Jurkat, Clone E6-1 (cell line): ENCODE measurements at regions not wholly inside any gene's neighbourhood (a gene's known extent, or its start where the extent isn't known, plus 50 kb on each side); places are given as distances from the start of the nearest gene placed in this dataset.
"Not testable (repeated sequence)": the region's sequence is repeated elsewhere in the genome, so short reads cannot be mapped to it uniquely, and the experiment has no call there.

Experiments used
- DNase-seq: peaks from one replicate; pipeline ENCODE4 v3.0.0-alpha.2; 2011; ENCODE audit warnings: low read depth, low spot score
- H3K4me3 ChIP-seq: 2 replicates; pipeline ENCODE4 v1.5.1; 2011; ENCODE audit warnings: mild to moderate bottlenecking, low read length, control low read depth, moderate library complexity

- H3K4me3 ChIP-seq = no peak overlapping the region
- peak; percentile 56 for DNase-seq
Measured at GRCh38 chr17:77555741-77556291, 402.7 kb upstream of the TNRC6C start.

GRCh38 chr17:77556383-77557061 lies 402.0 kb upstream of the TNRC6C start:
- no peak for DNase-seq
- no peak overlapping the region for H3K4me3 ChIP-seq

GRCh38 chr17:77558846-77559626 lies 399.5 kb upstream of the TNRC6C start:
- DNase-seq = no peak
- H3K4me3 ChIP-seq = no peak overlapping the region

- no peak for DNase-seq
- H3K4me3 ChIP-seq = no peak overlapping the region
Measured at GRCh38 chr17:77560381-77560780, 398.1 kb upstream of the TNRC6C start.

GRCh38 chr17:77560841-77561240 lies 397.7 kb upstream of the TNRC6C start:
- DNase-seq = no peak
- H3K4me3 ChIP-seq = no peak overlapping the region

GRCh38 chr17:77562361-77562760 lies 396.1 kb upstream of the TNRC6C start:
- DNase-seq = peak; percentile 24
- H3K4me3 ChIP-seq = not testable (repeated sequence)

- H3K4me3 ChIP-seq = no peak overlapping the region
- no peak for DNase-seq
Measured at GRCh38 chr17:77563439-77564102, 394.9 kb upstream of the TNRC6C start.

GRCh38 chr17:77564278-77564920 lies 394.1 kb upstream of the TNRC6C start:
- DNase-seq = no peak
- no peak overlapping the region for H3K4me3 ChIP-seq

GRCh38 chr17:77565166-77565565 lies 393.3 kb upstream of the TNRC6C start:
- no peak for DNase-seq
- H3K4me3 ChIP-seq = no peak overlapping the region

GRCh38 chr17:77566151-77566550 lies 392.4 kb upstream of the TNRC6C start:
- no peak overlapping the region for H3K4me3 ChIP-seq

GRCh38 chr17:77566566-77567138 lies 391.9 kb upstream of the TNRC6C start:
- no peak overlapping the region for H3K4me3 ChIP-seq
- no peak for DNase-seq

More at GRCh38 chr17:77566151-77566550, 392.4 kb upstream of the TNRC6C start:
- DNase-seq = no peak

- H3K4me3 ChIP-seq = no peak overlapping the region
- DNase-seq = no peak
Measured at GRCh38 chr17:77568540-77568939, 390.0 kb upstream of the TNRC6C start.

GRCh38 chr17:77569846-77570564 lies 388.5 kb upstream of the TNRC6C start:
- no peak overlapping the region for H3K4me3 ChIP-seq
- no peak for DNase-seq

- H3K4me3 ChIP-seq = no peak overlapping the region
- DNase-seq = no peak
Measured at GRCh38 chr17:77570565-77570898, 388.0 kb upstream of the TNRC6C start.

GRCh38 chr17:77571155-77571981 lies 387.1 kb upstream of the TNRC6C start:
- peak; percentile 63 for DNase-seq
- H3K4me3 ChIP-seq = peak overlapping the region; percentile 39

- DNase-seq = no peak
- H3K4me3 ChIP-seq = peak overlapping the region; percentile 39
Measured at GRCh38 chr17:77572065-77572601, 386.4 kb upstream of the TNRC6C start.

GRCh38 chr17:77572851-77573250 lies 385.7 kb upstream of the TNRC6C start:
- DNase-seq = no peak
- no peak overlapping the region for H3K4me3 ChIP-seq
